Caco-2 (cell line): ENCODE measurements at regions not wholly inside any gene's neighbourhood (a gene's known extent, or its start where the extent isn't known, plus 50 kb on each side); places are given as distances from the start of the nearest gene placed in this dataset.
"Not testable (repeated sequence)": the region's sequence is repeated elsewhere in the genome, so short reads cannot be mapped to it uniquely, and the experiment has no call there.

Source experiments
- BruUV-seq: library from RNA; stranded (reverse); fragments of 400-500 nt; replicated peaks from 2 replicates; lab custom pipeline; 2021; lab: Mats Ljungman, UMichigan
- CTCF ChIA-PET: fragments of 300-600 bp; sonication (Branson Sonifier 250); formaldehyde crosslinking; loops from one replicate; lab custom pipeline; 2022; ENCODE audit warnings: antibody characterized with exemption; lab: Charles Lee
- POLR2A ChIA-PET: fragments of 300-600 bp; sonication (Branson Sonifier 250); formaldehyde crosslinking; loops from one replicate; lab custom pipeline; 2022; ENCODE audit warnings: antibody characterized with exemption; lab: Charles Lee
- DNase-seq, 2 experiments: peaks; one replicate each; pipeline versions ENCODE4 v3.0.0 to v3.0.0-alpha.2; 2020 to 2022
- H3K27me3 ChIP-seq: replicated peaks from 2 replicates; pipeline ENCODE4 v1.6.0; 2011; ENCODE audit warnings: low read length; ENCODE audit not compliant: control insufficient read depth, insufficient read depth
- H3K36me3 ChIP-seq: 2 replicates; pipeline ENCODE4 v1.5.1; 2011; ENCODE audit warnings: low read length; ENCODE audit not compliant: control insufficient read depth, insufficient read depth
- H3K4me1 ChIP-seq: fragments of 250-450 bp; sonication (Bioruptor Pico); 2 replicates; pipeline ENCODE4 v1.5.1; 2020; ENCODE audit warnings: mild to moderate bottlenecking
- H3K4me3 ChIP-seq: 2 replicates; pipeline ENCODE4 v1.5.1; 2011; ENCODE audit warnings: low read depth, mild to moderate bottlenecking, control low read depth, low read length
- H3K9me3 ChIP-seq: fragments of 250-450 bp; sonication (Bioruptor Pico); 2 replicates; pipeline ENCODE4 v1.5.1; 2020; ENCODE audit warnings: mild to moderate bottlenecking, moderate library complexity
- H3K27ac Mint-ChIP-seq: one replicate; pipeline ENCODE4 v1.8.0; 2022; ENCODE audit warnings: mixed read lengths; ENCODE audit not compliant: unreplicated experiment
- H3K27me3 Mint-ChIP-seq: one replicate; pipeline ENCODE4 v1.8.0; 2022; ENCODE audit warnings: mixed read lengths; ENCODE audit not compliant: insufficient read depth, unreplicated experiment
- H3K36me3 Mint-ChIP-seq: one replicate; pipeline ENCODE4 v1.8.0; 2022; ENCODE audit warnings: mild to moderate bottlenecking, mixed read lengths; ENCODE audit not compliant: insufficient read depth, unreplicated experiment
- H3K4me1 Mint-ChIP-seq: one replicate; pipeline ENCODE4 v1.8.0; 2022; ENCODE audit warnings: low read depth, mixed read lengths; ENCODE audit not compliant: unreplicated experiment
- H3K4me3 Mint-ChIP-seq: one replicate; pipeline ENCODE4 v1.8.0; 2022; ENCODE audit warnings: mild to moderate bottlenecking, moderate library complexity, mixed read lengths; ENCODE audit not compliant: unreplicated experiment
- H3K9me3 Mint-ChIP-seq: one replicate; pipeline ENCODE4 v1.8.0; 2022; ENCODE audit warnings: mixed read lengths; ENCODE audit not compliant: unreplicated experiment
- CTCF ChIP-seq, 2 experiments: fragments of 200-600 bp in 1 of 2; IDR thresholded peaks; 1 replicate in 1 of 2; 2 replicates in 1 of 2; pipeline versions ENCODE4 v1.5.1 to v1.8.0; 2011 to 2022; ENCODE audit warnings: antibody characterized with exemption in 1 of 2, control low read depth in 1 of 2, inconsistent platforms in 1 of 2, low read depth in 1 of 2, low read length in 1 of 2, mild to moderate bottlenecking in 1 of 2, moderate library complexity in 1 of 2; ENCODE audit not compliant: insufficient read depth in 1 of 2, severe bottlenecking in 1 of 2, unreplicated experiment in 1 of 2
- intact Hi-C: fragments of 100-400 bp; cut with micrococcal nuclease; formaldehyde crosslinking; loops from one replicate; pipeline ENCODE4 v1.10.0; 2022; ENCODE audit not compliant: unreplicated experiment

GRCh38 chr6:167238146-167238693 is 52.9 kb upstream of the UNC93A start:
- H3K4me3 ChIP-seq, result no peak overlapping the region
- H3K4me1 ChIP-seq, result peaks cover 57% of the 10 kb centered on the region
- Mint-ChIP-seq H3K36me3 (no peaks in the 10 kb centered on the region), H3K4me1 (peaks cover 24% of the 10 kb centered on the region), H3K27ac (peak overlapping the region; percentile 39), H3K4me3 (no peak overlapping the region), H3K27me3 (no peaks in the 10 kb centered on the region), H3K9me3 (no peaks in the 10 kb centered on the region)
- TF ChIP-seq CTCF (IDR thresholded peaks at IDR 0.05; ENCODE audit: insufficient read depth in 1 of 2, low read depth in 1 of 2, low read length in 1 of 2, severe bottlenecking in 1 of 2, unreplicated experiment in 1 of 2), result no peak
- DNase-seq, result no peak
- no TSS peak for BruUV-seq
- no peaks in the 10 kb centered on the region for H3K9me3 ChIP-seq
- ChIA-PET POLR2A (no interaction called here), CTCF (no interaction called here)
- H3K36me3 ChIP-seq, result no peaks in the 10 kb centered on the region
- intact Hi-C loops, result loop anchor here (2.0 kb wide), 2 partner anchors 13 to 25 kb away; no protein-coding TSS in a partner anchor
- no peaks in the 10 kb centered on the region for H3K27me3 ChIP-seq

GRCh38 chr6:167238694-167239467 is 52.2 kb upstream of the UNC93A start:
- no peak for TF ChIP-seq CTCF (IDR thresholded peaks at IDR 0.05; ENCODE audit: insufficient read depth in 1 of 2, low read depth in 1 of 2, low read length in 1 of 2, severe bottlenecking in 1 of 2, unreplicated experiment in 1 of 2)
- intact Hi-C loops, result loop anchor here (2.0 kb wide), 2 partner anchors 14 to 24 kb away; no protein-coding TSS in a partner anchor
- Histone ChIP-seq H3K36me3 (no peaks in the 10 kb centered on the region), H3K4me1 (peaks cover 50% of the 10 kb centered on the region), H3K4me3 (no peak overlapping the region), H3K27me3 (no peaks in the 10 kb centered on the region), H3K9me3 (no peaks in the 10 kb centered on the region)
- DNase-seq, result peak in 1 of 2 experiments; percentile 44
- H3K36me3 Mint-ChIP-seq, result no peaks in the 10 kb centered on the region
- peak overlapping the region; percentile 39 for H3K27ac Mint-ChIP-seq
- POLR2A ChIA-PET, result interaction anchor here (0.6 kb wide), 1 partner anchor 15 kb away, joined by 5 read pairs; no protein-coding TSS in a partner anchor
- peaks cover 17% of the 10 kb centered on the region for H3K4me1 Mint-ChIP-seq
- no peaks in the 10 kb centered on the region for H3K9me3 Mint-ChIP-seq
- no TSS peak for BruUV-seq
- H3K4me3 Mint-ChIP-seq, result no peak overlapping the region
- CTCF ChIA-PET, result interaction anchor here (0.6 kb wide), 2 partner anchors 15 to 277 kb away, joined by 3 read pairs; no protein-coding TSS in a partner anchor
- no peaks in the 10 kb centered on the region for H3K27me3 Mint-ChIP-seq

GRCh38 chr6:167239470-167239869 is 51.6 kb upstream of the UNC93A start:
- H3K27me3 ChIP-seq, H3K36me3 Mint-ChIP-seq, H3K36me3 ChIP-seq, POLR2A ChIA-PET, BruUV-seq, H3K9me3 ChIP-seq, H3K9me3 Mint-ChIP-seq, H3K4me3 Mint-ChIP-seq, DNase-seq, H3K4me3 ChIP-seq, H3K27me3 Mint-ChIP-seq, CTCF ChIA-PET: not testable (repeated sequence)
- H3K27ac Mint-ChIP-seq, result peak overlapping the region; percentile 25
- H3K4me1 Mint-ChIP-seq, result peaks cover 17% of the 10 kb centered on the region
- intact Hi-C loops, result loop anchor here (2.0 kb wide), 2 partner anchors 15 to 23 kb away; no protein-coding TSS in a partner anchor
- peaks cover 50% of the 10 kb centered on the region for H3K4me1 ChIP-seq
